ENCODE measurements at regions not wholly inside any gene's neighbourhood (a gene's known extent, or its start where the extent isn't known, plus 50 kb on each side); places are given as distances from the start of the nearest gene placed in this dataset.
"Not testable (repeated sequence)": the region's sequence is repeated elsewhere in the genome, so short reads cannot be mapped to it uniquely, and the experiment has no call there.

- no peak for DNase-seq (ENCODE audit: low read depth in 1 of 2, low spot score in 1 of 2)
Observed at GRCh38 chr2:17257189-17257909, 260.9 kb downstream of the RAD51AP2 start.

GRCh38 chr2:17255071-17255470 is 263.2 kb downstream of the RAD51AP2 start:
- no peak for DNase-seq (ENCODE audit: low read depth in 1 of 2, low spot score in 1 of 2)

GRCh38 chr2:17254421-17254820 is 263.8 kb downstream of the RAD51AP2 start:
- DNase-seq (ENCODE audit: low read depth in 1 of 2, low spot score in 1 of 2), result no peak

- DNase-seq (ENCODE audit: low read depth in 1 of 2, low spot score in 1 of 2), result no peak
Observed at GRCh38 chr2:17252258-17252657, 266.0 kb downstream of the RAD51AP2 start.

- no peak for DNase-seq (ENCODE audit: low read depth in 1 of 2, low spot score in 1 of 2)
Observed at GRCh38 chr2:17251171-17251570, 267.1 kb downstream of the RAD51AP2 start.

- DNase-seq (ENCODE audit: low read depth in 1 of 2, low spot score in 1 of 2), result no peak
Observed at GRCh38 chr2:17249249-17249648, 269.0 kb downstream of the RAD51AP2 start.

- no peak for DNase-seq (ENCODE audit: low read depth in 1 of 2, low spot score in 1 of 2)
Observed at GRCh38 chr2:17245906-17246305, 272.3 kb downstream of the RAD51AP2 start.

- no peak for DNase-seq (ENCODE audit: low read depth in 1 of 2, low spot score in 1 of 2)
Observed at GRCh38 chr2:17242813-17243485, 275.3 kb downstream of the RAD51AP2 start.

GRCh38 chr2:17239550-17239949 is 278.7 kb downstream of the RAD51AP2 start:
- DNase-seq (ENCODE audit: low read depth in 1 of 2, low spot score in 1 of 2), result no peak

GRCh38 chr2:17235167-17235566 is 283.1 kb downstream of the RAD51AP2 start:
- DNase-seq (ENCODE audit: low read depth in 1 of 2, low spot score in 1 of 2), result no peak

GRCh38 chr2:17232776-17233556 is 285.3 kb downstream of the RAD51AP2 start:
- DNase-seq (ENCODE audit: low read depth in 1 of 2, low spot score in 1 of 2), result no peak

GRCh38 chr2:17231394-17231965 is 286.8 kb downstream of the RAD51AP2 start:
- DNase-seq (ENCODE audit: low read depth in 1 of 2, low spot score in 1 of 2), result no peak

GRCh38 chr2:17229414-17229813 is 288.8 kb downstream of the RAD51AP2 start:
- no peak for DNase-seq (ENCODE audit: low read depth in 1 of 2, low spot score in 1 of 2)

GRCh38 chr2:17228461-17228860 is 289.8 kb downstream of the RAD51AP2 start:
- DNase-seq (ENCODE audit: low read depth in 1 of 2, low spot score in 1 of 2), result no peak

- no peak for DNase-seq (ENCODE audit: low read depth in 1 of 2, low spot score in 1 of 2)
Observed at GRCh38 chr2:17227856-17228255, 290.4 kb downstream of the RAD51AP2 start.

- no peak for DNase-seq (ENCODE audit: low read depth in 1 of 2, low spot score in 1 of 2)
Observed at GRCh38 chr2:17226941-17227490, 291.2 kb downstream of the RAD51AP2 start.

GRCh38 chr2:17223211-17223610 is 295.0 kb downstream of the RAD51AP2 start:
- DNase-seq (ENCODE audit: low read depth in 1 of 2, low spot score in 1 of 2), result no peak

- DNase-seq (ENCODE audit: low read depth in 1 of 2, low spot score in 1 of 2), result no peak
Observed at GRCh38 chr2:17208511-17208910, 309.7 kb downstream of the RAD51AP2 start.

GRCh38 chr2:17206771-17207170 is 311.5 kb downstream of the RAD51AP2 start:
- no peak for DNase-seq (ENCODE audit: low read depth in 1 of 2, low spot score in 1 of 2)

- not testable (repeated sequence) for DNase-seq (ENCODE audit: low read depth in 1 of 2, low spot score in 1 of 2)
Observed at GRCh38 chr2:17204214-17204613, 314.0 kb downstream of the RAD51AP2 start.

GRCh38 chr2:17202628-17203027 is 315.6 kb downstream of the RAD51AP2 start:
- not testable (repeated sequence) for DNase-seq (ENCODE audit: low read depth in 1 of 2, low spot score in 1 of 2)
